HepG2 (cell line): ENCODE measurements at regions not wholly inside any gene's neighbourhood (a gene's known extent, or its start where the extent isn't known, plus 50 kb on each side); places are given as distances from the start of the nearest gene placed in this dataset.

Experiments
- ATAC-seq: fragments of 200-7000 bp; cut with Tn5 transposase; 3 replicates; pipeline ENCODE4 v1.9.1; 2020; ENCODE audit warnings: mild to moderate bottlenecking, moderate library complexity
- BruUV-seq: library from RNA; stranded (reverse); fragments of 400-500 nt; replicated peaks from 2 replicates; lab custom pipeline; 2021; lab: Mats Ljungman, UMichigan
- CTCF ChIA-PET: fragments of 300-600 bp; formaldehyde crosslinking; extraction: SDS; loops from one replicate; lab custom pipeline; 2021; ENCODE audit warnings: low total read pairs, inconsistent platforms, low intra/inter-chr PET ratio; lab: Yijun Ruan, JAX
- POLR2A ChIA-PET: fragments of 350-600 bp; sonication (Branson Sonifier 250); formaldehyde crosslinking; loops from one replicate; lab custom pipeline; 2020; ENCODE audit warnings: antibody characterized with exemption, inconsistent platforms; lab: Yijun Ruan, JAX
- DNase-seq: peaks from one replicate; pipeline ENCODE4 v3.0.0-alpha.2; 2015; ENCODE audit warnings: low spot score
- FAIRE-seq: peaks from 3 replicates; lab custom pipeline; 2011; peaks lifted over from hg19 to GRCh38; lab: Jason Lieb, UNC
- H2AFZ ChIP-seq: one replicate; pipeline ENCODE4 v1.6.1; 2011; ENCODE audit warnings: low read length, inconsistent platforms
- H3K27ac ChIP-seq: fragments of 300-600 bp; 3 replicates; pipeline ENCODE4 v1.8.0; 2011; ENCODE audit warnings: mixed run types, mild to moderate bottlenecking, mixed read lengths, low read length, inconsistent platforms; ENCODE audit not compliant: insufficient read depth; ENCODE audit errors: extremely low read length
- H3K27me3 ChIP-seq, 2 experiments: fragments of 200-600 bp in 1 of 2; 2 replicates in 1 of 2; 3 replicates in 1 of 2; pipeline versions ENCODE4 v1.6.0 to v1.8.0; 2011; ENCODE audit warnings: low read length in 2 of 2, mild to moderate bottlenecking in 2 of 2, moderate library complexity in 2 of 2, inconsistent platforms in 1 of 2; ENCODE audit not compliant: insufficient read depth in 2 of 2, control insufficient read depth in 1 of 2
- H3K36me3 ChIP-seq, 2 experiments: fragments of 200-600 bp in 1 of 2; replicated peaks in 1 of 2; 2 replicates in 1 of 2; 3 replicates in 1 of 2; pipeline versions ENCODE4 v1.5.1 to v1.8.0; 2011; ENCODE audit warnings: low read length in 2 of 2, inconsistent platforms in 1 of 2; ENCODE audit not compliant: insufficient read depth in 2 of 2, control insufficient read depth in 1 of 2
- H3K4me1 ChIP-seq: 2 replicates; pipeline ENCODE4 v1.5.1; 2012; ENCODE audit warnings: low read length, inconsistent platforms; ENCODE audit not compliant: insufficient read depth
- H3K4me2 ChIP-seq: 2 replicates; pipeline ENCODE4 v1.6.0; 2011; ENCODE audit warnings: low read depth, low read length, inconsistent platforms
- H3K4me3 ChIP-seq, 3 experiments: fragments of 200-600 bp in 1 of 3; sonication (generic), shearing (Covaris generic) in 1 of 3; replicated peaks in 1 of 3; 2 replicates each; pipeline ENCODE4 v1.5.1; 2011 to 2016; ENCODE audit warnings: low read length in 3 of 3, inconsistent platforms in 2 of 3, low read depth in 2 of 3, mild to moderate bottlenecking in 2 of 3, control low read depth in 1 of 3, mixed read lengths in 1 of 3; ENCODE audit not compliant: insufficient read depth in 1 of 3
- H3K79me2 ChIP-seq: one replicate; pipeline ENCODE4 v1.6.1; 2011; ENCODE audit warnings: low read length, inconsistent platforms; ENCODE audit not compliant: insufficient read depth
- H3K9ac ChIP-seq: 2 replicates; pipeline ENCODE4 v1.6.0; 2011; ENCODE audit warnings: mild to moderate bottlenecking, low read depth, low read length, inconsistent platforms; ENCODE audit not compliant: insufficient read depth
- H3K9me3 ChIP-seq: 2 replicates; pipeline ENCODE4 v1.5.1; 2012; ENCODE audit warnings: mild to moderate bottlenecking, low read length
- H4K20me1 ChIP-seq: 2 replicates; pipeline ENCODE4 v1.6.0; 2011; ENCODE audit warnings: inconsistent platforms, mild to moderate bottlenecking, low read length, moderate library complexity; ENCODE audit not compliant: insufficient read depth
- DMAP1 ChIP-seq: IDR thresholded peaks from 2 replicates; pipeline ENCODE4 v1.6.1; 2016
- NFYB ChIP-seq: sonication (generic); formaldehyde crosslinking; IDR thresholded peaks from 2 replicates; pipeline ENCODE4 v1.4.0; 2020; ENCODE audit warnings: missing genetic modification reagents
- ZNF251 ChIP-seq: sonication (generic); formaldehyde crosslinking; IDR thresholded peaks from 2 replicates; pipeline ENCODE4 v1.9.0; 2021; ENCODE audit warnings: mild to moderate bottlenecking, missing genetic modification reagents
- WGBS: methylation state at CpG from one replicate; pipeline ENCODE4 v1.1.6; 2017; ENCODE audit warnings: low lambda C conversion rate; 5-methylcytosine and 5-hydroxymethylcytosine counted together
- in situ Hi-C: cut with HindIII; loops from 2 replicates; pipeline ENCODE4 v1.10.0; 2017; ENCODE audit warnings: low pct_unique_long_range_greater_than_20kb; ENCODE audit not compliant: extremely low pct_ligation_motif_present
- intact Hi-C: fragments of 100-400 bp; cut with micrococcal nuclease; formaldehyde crosslinking; loops from one replicate; pipeline ENCODE4 v1.10.0; 2022; ENCODE audit not compliant: unreplicated experiment
- TF ChIP-seq, protein P1 (sequence below): sonication (generic); formaldehyde crosslinking; IDR thresholded peaks from 2 replicates; pipeline ENCODE4 v1.9.0; 2021; ENCODE audit warnings: mild to moderate bottlenecking, missing genetic modification reagents

DNA sequence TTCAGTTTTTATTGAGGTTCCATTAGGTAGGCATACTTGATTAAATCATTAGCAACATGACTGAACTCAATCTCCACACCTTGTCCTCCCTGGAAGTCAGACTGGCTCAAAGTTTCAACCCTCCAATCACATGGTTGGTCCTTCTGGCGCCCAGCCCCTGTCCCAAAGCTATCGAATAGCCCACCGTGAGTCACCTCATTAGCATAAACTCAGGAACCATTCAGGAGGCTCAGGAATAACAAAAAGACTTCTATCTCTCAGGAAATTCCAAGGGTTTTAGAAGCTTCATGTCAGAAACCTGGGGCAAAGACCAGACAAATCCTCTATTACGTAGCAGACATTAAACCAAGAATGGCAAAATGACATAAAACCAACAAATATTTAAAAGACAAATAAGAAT is 78.6 kb downstream of the RGS2 start:
- H3K4me2 ChIP-seq: no peak overlapping the region
- no peaks in the 10 kb centered on the region for H3K36me3 ChIP-seq
- 22% methylated on average over 4 of the region's 4 CpGs for WGBS
- no peak for DNase-seq
- ChIA-PET POLR2A (no interaction called here), CTCF (no interaction called here)
- H3K9me3 ChIP-seq: no peaks in the 10 kb centered on the region
- in situ Hi-C loops: no loop called here
- H3K79me2 ChIP-seq: no peaks in the 10 kb centered on the region
- no TSS peak for BruUV-seq
- H3K27ac ChIP-seq: no peak overlapping the region
- no peaks in the 10 kb centered on the region for H3K4me1 ChIP-seq
- no peaks in the 10 kb centered on the region for H4K20me1 ChIP-seq
- H3K4me3 ChIP-seq: no peak overlapping the region
- TF ChIP-seq DMAP1 (no peak), ZNF251 (no peak), NFYB (no peak)
- TF ChIP-seq, protein P1, sequence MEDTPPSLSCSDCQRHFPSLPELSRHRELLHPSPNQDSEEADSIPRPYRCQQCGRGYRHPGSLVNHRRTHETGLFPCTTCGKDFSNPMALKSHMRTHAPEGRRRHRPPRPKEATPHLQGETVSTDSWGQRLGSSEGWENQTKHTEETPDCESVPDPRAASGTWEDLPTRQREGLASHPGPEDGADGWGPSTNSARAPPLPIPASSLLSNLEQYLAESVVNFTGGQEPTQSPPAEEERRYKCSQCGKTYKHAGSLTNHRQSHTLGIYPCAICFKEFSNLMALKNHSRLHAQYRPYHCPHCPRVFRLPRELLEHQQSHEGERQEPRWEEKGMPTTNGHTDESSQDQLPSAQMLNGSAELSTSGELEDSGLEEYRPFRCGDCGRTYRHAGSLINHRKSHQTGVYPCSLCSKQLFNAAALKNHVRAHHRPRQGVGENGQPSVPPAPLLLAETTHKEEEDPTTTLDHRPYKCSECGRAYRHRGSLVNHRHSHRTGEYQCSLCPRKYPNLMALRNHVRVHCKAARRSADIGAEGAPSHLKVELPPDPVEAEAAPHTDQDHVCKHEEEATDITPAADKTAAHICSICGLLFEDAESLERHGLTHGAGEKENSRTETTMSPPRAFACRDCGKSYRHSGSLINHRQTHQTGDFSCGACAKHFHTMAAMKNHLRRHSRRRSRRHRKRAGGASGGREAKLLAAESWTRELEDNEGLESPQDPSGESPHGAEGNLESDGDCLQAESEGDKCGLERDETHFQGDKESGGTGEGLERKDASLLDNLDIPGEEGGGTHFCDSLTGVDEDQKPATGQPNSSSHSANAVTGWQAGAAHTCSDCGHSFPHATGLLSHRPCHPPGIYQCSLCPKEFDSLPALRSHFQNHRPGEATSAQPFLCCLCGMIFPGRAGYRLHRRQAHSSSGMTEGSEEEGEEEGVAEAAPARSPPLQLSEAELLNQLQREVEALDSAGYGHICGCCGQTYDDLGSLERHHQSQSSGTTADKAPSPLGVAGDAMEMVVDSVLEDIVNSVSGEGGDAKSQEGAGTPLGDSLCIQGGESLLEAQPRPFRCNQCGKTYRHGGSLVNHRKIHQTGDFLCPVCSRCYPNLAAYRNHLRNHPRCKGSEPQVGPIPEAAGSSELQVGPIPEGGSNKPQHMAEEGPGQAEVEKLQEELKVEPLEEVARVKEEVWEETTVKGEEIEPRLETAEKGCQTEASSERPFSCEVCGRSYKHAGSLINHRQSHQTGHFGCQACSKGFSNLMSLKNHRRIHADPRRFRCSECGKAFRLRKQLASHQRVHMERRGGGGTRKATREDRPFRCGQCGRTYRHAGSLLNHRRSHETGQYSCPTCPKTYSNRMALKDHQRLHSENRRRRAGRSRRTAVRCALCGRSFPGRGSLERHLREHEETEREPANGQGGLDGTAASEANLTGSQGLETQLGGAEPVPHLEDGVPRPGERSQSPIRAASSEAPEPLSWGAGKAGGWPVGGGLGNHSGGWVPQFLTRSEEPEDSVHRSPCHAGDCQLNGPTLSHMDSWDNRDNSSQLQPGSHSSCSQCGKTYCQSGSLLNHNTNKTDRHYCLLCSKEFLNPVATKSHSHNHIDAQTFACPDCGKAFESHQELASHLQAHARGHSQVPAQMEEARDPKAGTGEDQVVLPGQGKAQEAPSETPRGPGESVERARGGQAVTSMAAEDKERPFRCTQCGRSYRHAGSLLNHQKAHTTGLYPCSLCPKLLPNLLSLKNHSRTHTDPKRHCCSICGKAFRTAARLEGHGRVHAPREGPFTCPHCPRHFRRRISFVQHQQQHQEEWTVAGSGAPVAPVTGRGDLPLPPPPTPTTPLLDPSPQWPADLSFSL (CRISPR knock-in tag): no peak
- no peak for ATAC-seq
- intact Hi-C loops: no loop called here
- no peaks in the 10 kb centered on the region for H3K27me3 ChIP-seq
- FAIRE-seq: no peak
- no peak overlapping the region for H3K9ac ChIP-seq
- H2AFZ ChIP-seq: no peak overlapping the region
